Right lobe of liver (tissue), 4 donors: ENCODE measurements at regions not wholly inside any gene's neighbourhood (a gene's known extent, or its start where the extent isn't known, plus 50 kb on each side); places are given as distances from the start of the nearest gene placed in this dataset.

Experiments
- CTCF ChIP-seq, 4 donors: fragments of 200-600 bp in 3 of 4; fragments of 450-650 bp in 1 of 4; IDR thresholded peaks; one replicate each; pipeline versions ENCODE4 v1.5.1 to v1.8.0; 2016 to 2022; ENCODE audit warnings: antibody characterized with exemption in 4 of 4, mild to moderate bottlenecking in 2 of 4
- POLR2A ChIP-seq: fragments of 450-650 bp; IDR thresholded peaks from one replicate; pipeline ENCODE4 v1.6.1; 2017; ENCODE audit warnings: antibody characterized with exemption, mild to moderate bottlenecking
- donor health status: DM: no; HTN: no; CAD: no.
- donor health status: DM: no; HTN: no; CAD: no.
- donor health status: DM: no; HTN: yes; CAD: no.

- TF ChIP-seq CTCF (IDR thresholded peaks at IDR 0.05) (no peak), POLR2A (no peak)
These were observed 1472.5 kb upstream of the CDH6 start for GRCh38 chr5:29720954-29721353.
